NT2/D1 (cell line): ENCODE measurements at regions not wholly inside any gene's neighbourhood (a gene's known extent, or its start where the extent isn't known, plus 50 kb on each side); places are given as distances from the start of the nearest gene placed in this dataset.
"Not testable (repeated sequence)": the region's sequence is repeated elsewhere in the genome, so short reads cannot be mapped to it uniquely, and the experiment has no call there.

Experiments used
- DNase-seq: peaks from one replicate; pipeline ENCODE4 v3.0.0-alpha.2; 2011; ENCODE audit warnings: low read depth, low spot score
- H3K27me3 ChIP-seq: 2 replicates; pipeline ENCODE4 v1.6.0; 2011; ENCODE audit warnings: mild to moderate bottlenecking; ENCODE audit not compliant: insufficient read length, insufficient read depth
- H3K36me3 ChIP-seq: 2 replicates; pipeline ENCODE4 v1.6.1; 2011; ENCODE audit warnings: mild to moderate bottlenecking, low read length, mixed read lengths; ENCODE audit not compliant: insufficient read depth, insufficient read length
- H3K4me1 ChIP-seq: 2 replicates; pipeline ENCODE4 v1.5.1; 2011; ENCODE audit not compliant: insufficient read depth, insufficient read length
- H3K4me3 ChIP-seq: 2 replicates; pipeline ENCODE4 v1.5.1; 2011; ENCODE audit warnings: low read depth; ENCODE audit not compliant: insufficient read length
- H3K9ac ChIP-seq: 2 replicates; pipeline ENCODE4 v1.6.0; 2011; ENCODE audit warnings: low read depth; ENCODE audit not compliant: insufficient read length
- H3K9me3 ChIP-seq: 2 replicates; pipeline ENCODE4 v1.5.1; 2011; ENCODE audit warnings: mild to moderate bottlenecking, low read length; ENCODE audit not compliant: insufficient read depth
- SUZ12 ChIP-seq: IDR thresholded peaks from 2 replicates; pipeline ENCODE4 v1.6.1; 2011; ENCODE audit not compliant: insufficient read length, insufficient read depth; ENCODE audit errors: extremely low read depth
- YY1 ChIP-seq: IDR thresholded peaks from 2 replicates; pipeline ENCODE4 v1.6.1; 2011; ENCODE audit not compliant: insufficient read length, insufficient read depth
- ZNF274 ChIP-seq: IDR thresholded peaks from 2 replicates; pipeline ENCODE4 v1.6.1; 2011; ENCODE audit warnings: mild to moderate bottlenecking, low read depth, low read length

- no peak for TF ChIP-seq ZNF274
- DNase-seq, result no peak
- Histone ChIP-seq H3K9me3 (peaks cover 6% of the 10 kb centered on the region), H3K36me3 (no peaks in the 10 kb centered on the region), H3K9ac (no peak overlapping the region), H3K27me3 (no peaks in the 10 kb centered on the region), H3K4me1 (peaks cover 2% of the 10 kb centered on the region), H3K4me3 (no peak overlapping the region)
These were observed 81.8 kb upstream of the RBPJ start for GRCh38 chr4:26238778-26239679.

GRCh38 chr4:26239801-26240200 is 81.0 kb upstream of the RBPJ start:
- Histone ChIP-seq H3K9ac (no peak overlapping the region), H3K4me3 (no peak overlapping the region), H3K9me3 (peaks cover 6% of the 10 kb centered on the region), H3K36me3 (no peaks in the 10 kb centered on the region), H3K4me1 (peaks cover 2% of the 10 kb centered on the region), H3K27me3 (no peaks in the 10 kb centered on the region)
- no peak for DNase-seq
- TF ChIP-seq ZNF274, result no peak
- no peak for TF ChIP-seq SUZ12
- no peak for TF ChIP-seq YY1

- Histone ChIP-seq H3K27me3 (no peaks in the 10 kb centered on the region), H3K9me3 (peaks cover 5% of the 10 kb centered on the region), H3K4me1 (peaks cover 2% of the 10 kb centered on the region), H3K36me3 (no peaks in the 10 kb centered on the region), H3K9ac (no peak overlapping the region), H3K4me3 (no peak overlapping the region)
- DNase-seq, result no peak
- TF ChIP-seq SUZ12, result no peak
- TF ChIP-seq YY1, result no peak
- no peak for TF ChIP-seq ZNF274
These were observed 79.6 kb upstream of the RBPJ start for GRCh38 chr4:26241179-26241578.

- no peak for DNase-seq
- Histone ChIP-seq H3K9ac (no peak overlapping the region), H3K27me3 (no peaks in the 10 kb centered on the region), H3K36me3 (no peaks in the 10 kb centered on the region), H3K4me1 (peaks cover 2% of the 10 kb centered on the region), H3K9me3 (no peaks in the 10 kb centered on the region; the same call in 1 of the 2 replicates), H3K4me3 (no peak overlapping the region)
- TF ChIP-seq ZNF274 (no peak), SUZ12 (no peak), YY1 (no peak)
These were observed 78.4 kb upstream of the RBPJ start for GRCh38 chr4:26242451-26242850.

GRCh38 chr4:26244138-26244537 is 76.7 kb upstream of the RBPJ start:
- not testable (repeated sequence) for H3K9ac ChIP-seq, H3K36me3 ChIP-seq, H3K27me3 ChIP-seq, DNase-seq, H3K4me3 ChIP-seq, H3K4me1 ChIP-seq, H3K9me3 ChIP-seq

- no peak for TF ChIP-seq YY1
- no peak for TF ChIP-seq ZNF274
- TF ChIP-seq SUZ12, result no peak
- H3K36me3 ChIP-seq, result no peaks in the 10 kb centered on the region
- H3K9me3 ChIP-seq, result no peaks in the 10 kb centered on the region; the same call in 1 of the 2 replicates
- no peak overlapping the region for H3K9ac ChIP-seq
- no peak overlapping the region for H3K4me3 ChIP-seq
- H3K4me1 ChIP-seq, result no peaks in the 10 kb centered on the region
- no peaks in the 10 kb centered on the region for H3K27me3 ChIP-seq
- no peak for DNase-seq
These were observed 72.2 kb upstream of the RBPJ start for GRCh38 chr4:26248647-26249046.

- H3K9me3 ChIP-seq, result no peaks in the 10 kb centered on the region
- DNase-seq, result no peak
These were observed 68.3 kb upstream of the RBPJ start for GRCh38 chr4:26252349-26253025.

More at GRCh38 chr4:26252349-26253025, 68.3 kb upstream of the RBPJ start:
- no peaks in the 10 kb centered on the region for H3K36me3 ChIP-seq
- H3K4me1 ChIP-seq, result no peaks in the 10 kb centered on the region
- no peak overlapping the region for H3K4me3 ChIP-seq
- H3K9ac ChIP-seq, result no peak overlapping the region
- TF ChIP-seq SUZ12 (no peak), ZNF274 (no peak), YY1 (no peak)
- H3K27me3 ChIP-seq, result no peaks in the 10 kb centered on the region
